GM12878 (cell line): ENCODE measurements at regions not wholly inside any gene's neighbourhood (a gene's known extent, or its start where the extent isn't known, plus 50 kb on each side); places are given as distances from the start of the nearest gene placed in this dataset.

ENCODE experiments used
- ATAC-seq: fragments of 200-7000 bp; cut with Tn5 transposase; 3 replicates; pipeline ENCODE4 v1.9.1; 2020; ENCODE audit warnings: mild to moderate bottlenecking, moderate library complexity
- BruUV-seq: library from RNA; stranded (reverse); fragments of 400-500 nt; replicated peaks from 2 replicates; lab custom pipeline; 2021; lab: Mats Ljungman, UMichigan
- CTCF ChIA-PET: fragments of 300-600 bp; sonication (Branson Sonifier 250); formaldehyde crosslinking; extraction: SDS; loops from one replicate; lab custom pipeline; 2021; ENCODE audit warnings: inconsistent platforms; lab: Yijun Ruan, JAX
- POLR2A ChIA-PET: fragments of 350-600 bp; formaldehyde crosslinking; extraction: SDS; loops from one replicate; lab custom pipeline; 2021; ENCODE audit warnings: inconsistent platforms; lab: Charles Lee
- RAD21 ChIA-PET: fragments of 300-600 bp; sonication (Branson Sonifier 250); formaldehyde crosslinking; loops from one replicate; lab custom pipeline; 2023; ENCODE audit warnings: antibody characterized with exemption; ENCODE audit not compliant: unreplicated experiment; lab: Charles Lee
- SMC1A ChIA-PET: fragments of 300-600 bp; sonication (Branson Sonifier 250); formaldehyde crosslinking; loops from one replicate; lab custom pipeline; 2023; ENCODE audit not compliant: unreplicated experiment, uncharacterized antibody; lab: Charles Lee
- DNase-seq: peaks from one replicate; pipeline ENCODE4 v3.0.0-alpha.2; 2011; ENCODE audit warnings: low read depth, low spot score
- FAIRE-seq: peaks from 3 replicates; lab custom pipeline; 2011; peaks lifted over from hg19 to GRCh38; lab: Jason Lieb, UNC
- H2AFZ ChIP-seq: 2 replicates; pipeline ENCODE4 v1.6.0; 2011; ENCODE audit warnings: low read depth, low read length, control low read depth; ENCODE audit not compliant: control insufficient read depth
- H3K27ac ChIP-seq: 2 replicates; pipeline ENCODE4 v1.5.1; 2011; ENCODE audit warnings: control low read depth; ENCODE audit not compliant: control insufficient read depth, insufficient read depth
- H3K27me3 ChIP-seq, 2 experiments: replicated peaks in 1 of 2; 2 replicates each; pipeline versions ENCODE4 v1.6.0 to v1.6.1; 2011; ENCODE audit warnings: low read length in 1 of 2; ENCODE audit not compliant: control insufficient read depth in 2 of 2, insufficient read depth in 2 of 2
- H3K36me3 ChIP-seq, 2 experiments: 2 replicates each; pipeline ENCODE4 v1.5.1; 2011; ENCODE audit warnings: low read length in 1 of 2; ENCODE audit not compliant: control insufficient read depth in 2 of 2, insufficient read depth in 2 of 2
- H3K4me1 ChIP-seq: 2 replicates; pipeline ENCODE4 v1.6.1; 2011; ENCODE audit warnings: mild to moderate bottlenecking, low read length, moderate library complexity, mixed read lengths; ENCODE audit not compliant: control insufficient read depth, insufficient read depth
- H3K4me2 ChIP-seq: 2 replicates; pipeline ENCODE4 v1.6.0; 2011; ENCODE audit warnings: control low read depth; ENCODE audit not compliant: control insufficient read depth, insufficient read depth
- H3K4me3 ChIP-seq: fragments of 200-600 bp; sonication (generic); 2 replicates; pipeline ENCODE4 v1.5.1; 2016
- H3K79me2 ChIP-seq: 2 replicates; pipeline ENCODE4 v1.6.0; 2011; ENCODE audit warnings: low read length; ENCODE audit not compliant: control insufficient read depth, insufficient read depth
- H3K9ac ChIP-seq: 2 replicates; pipeline ENCODE4 v1.8.0; 2011; ENCODE audit warnings: low read length, control low read depth, mixed read lengths; ENCODE audit not compliant: control insufficient read depth, insufficient read depth
- H3K9me3 ChIP-seq: replicated peaks from 3 replicates; pipeline ENCODE4 v1.5.1; 2011; ENCODE audit warnings: mild to moderate bottlenecking, low read length; ENCODE audit not compliant: control insufficient read depth, insufficient read depth
- H4K20me1 ChIP-seq: 2 replicates; pipeline ENCODE4 v1.6.0; 2011; ENCODE audit not compliant: control insufficient read depth, insufficient read depth
- ESRRA ChIP-seq: IDR thresholded peaks from 2 replicates; pipeline ENCODE4 v1.6.1; 2012; ENCODE audit warnings: mild to moderate bottlenecking, low read length, improper control_type of control experiment
- HDAC6 ChIP-seq: fragments of 200-600 bp; sonication (generic); IDR thresholded peaks from one replicate; pipeline ENCODE4 v1.8.0; 2017; ENCODE audit warnings: antibody characterized with exemption; ENCODE audit not compliant: unreplicated experiment
- JUNB ChIP-seq: IDR thresholded peaks from 2 replicates; pipeline ENCODE4 v1.6.1; 2016; ENCODE audit warnings: antibody characterized with exemption, mild to moderate bottlenecking
- MYB ChIP-seq: fragments of 150-350 bp; IDR thresholded peaks from 2 replicates; pipeline ENCODE4 v1.6.1; 2014; ENCODE audit warnings: mild to moderate bottlenecking, low read depth, low read length, borderline replicate concordance
- POLR2AphosphoS2 ChIP-seq: IDR thresholded peaks from 2 replicates; pipeline ENCODE4 v1.6.1; 2011; ENCODE audit warnings: low read depth, mild to moderate bottlenecking, low read length, improper control_type of control experiment, moderate library complexity
- SIN3A ChIP-seq: IDR thresholded peaks from 2 replicates; pipeline ENCODE4 v1.6.1; 2012; ENCODE audit warnings: low read depth, low read length, improper control_type of control experiment
- SPI1 ChIP-seq: IDR thresholded peaks from 2 replicates; pipeline ENCODE4 v1.6.1; 2011; ENCODE audit warnings: low read depth, mild to moderate bottlenecking, low read length, moderate library complexity, borderline replicate concordance; ENCODE audit not compliant: insufficient read depth
- SREBF1 ChIP-seq: IDR thresholded peaks from 2 replicates; pipeline ENCODE4 v1.6.1; 2012; ENCODE audit warnings: mild to moderate bottlenecking, low read length
- TCF12 ChIP-seq: IDR thresholded peaks from 2 replicates; pipeline ENCODE4 v1.6.1; 2011; ENCODE audit warnings: low read depth, mild to moderate bottlenecking, low read length
- ZZZ3 ChIP-seq: IDR thresholded peaks from 2 replicates; pipeline ENCODE4 v1.6.1; 2011; ENCODE audit warnings: low read depth; ENCODE audit not compliant: control insufficient read depth, insufficient read length
- in situ Hi-C: fragments of 300-500 bp; cut with MboI; formaldehyde crosslinking; loops from 9 replicates; pipeline ENCODE4 v1.14.3; 2018; ENCODE audit warnings: mixed read lengths
- intact Hi-C: fragments of 100-400 bp; cut with micrococcal nuclease; formaldehyde crosslinking; loops from one replicate; pipeline ENCODE4 v1.14.2; 2022; ENCODE audit not compliant: unreplicated experiment
- TF ChIP-seq, protein P1 (sequence below): IDR thresholded peaks from 2 replicates; pipeline ENCODE4 v1.6.1; 2011; ENCODE audit warnings: borderline replicate concordance, low read depth, mild to moderate bottlenecking, moderate library complexity, mixed read lengths, low read length; ENCODE audit not compliant: insufficient read depth; ENCODE audit errors: extremely low read length
- TF ChIP-seq, protein P2 (sequence below): IDR thresholded peaks from 2 replicates; pipeline ENCODE4 v1.6.1; 2011; ENCODE audit warnings: low read depth, mild to moderate bottlenecking, low read length, moderate library complexity, borderline replicate concordance; ENCODE audit errors: extremely low read depth
- TF ChIP-seq, protein P3 (sequence below): fragments of 450-650 bp; IDR thresholded peaks from 2 replicates; pipeline ENCODE4 v1.6.1; 2017; ENCODE audit warnings: mild to moderate bottlenecking
- TF ChIP-seq, protein P4 (sequence below): IDR thresholded peaks from 2 replicates; pipeline ENCODE4 v1.6.1; 2012; ENCODE audit warnings: low read depth, low read length, improper control_type of control experiment

DNA sequence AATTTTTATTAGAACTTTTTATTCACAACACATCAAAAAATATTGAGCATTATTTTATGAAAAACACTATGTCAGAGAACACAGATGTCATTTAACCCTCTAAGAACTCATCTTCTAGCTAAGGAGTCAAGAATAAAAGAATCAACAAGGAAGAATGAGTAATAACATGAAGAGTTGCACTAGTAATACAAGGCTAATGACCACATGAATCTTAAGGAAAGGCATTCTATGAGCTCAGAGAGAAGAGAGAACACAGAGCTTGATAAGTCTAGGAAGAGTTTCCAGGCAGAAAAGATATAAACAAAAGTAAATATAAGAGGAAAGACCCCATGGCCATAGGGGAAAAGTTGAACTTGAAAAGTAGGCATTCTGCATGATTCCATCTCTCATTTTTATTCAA is 166.5 kb downstream of the MAIP1 start:
- H4K20me1 ChIP-seq, result no peaks in the 10 kb centered on the region
- no TSS peak for BruUV-seq
- no peaks in the 10 kb centered on the region for H3K79me2 ChIP-seq
- ChIA-PET CTCF (no interaction called here), POLR2A (no interaction called here), RAD21 (no interaction called here), SMC1A (no interaction called here)
- ATAC-seq, result no peak
- TF ChIP-seq, protein P1, sequence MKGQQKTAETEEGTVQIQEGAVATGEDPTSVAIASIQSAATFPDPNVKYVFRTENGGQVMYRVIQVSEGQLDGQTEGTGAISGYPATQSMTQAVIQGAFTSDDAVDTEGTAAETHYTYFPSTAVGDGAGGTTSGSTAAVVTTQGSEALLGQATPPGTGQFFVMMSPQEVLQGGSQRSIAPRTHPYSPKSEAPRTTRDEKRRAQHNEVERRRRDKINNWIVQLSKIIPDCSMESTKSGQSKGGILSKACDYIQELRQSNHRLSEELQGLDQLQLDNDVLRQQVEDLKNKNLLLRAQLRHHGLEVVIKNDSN, result no peak
- TF ChIP-seq POLR2AphosphoS2, result no peak
- TF ChIP-seq SREBF1, result no peak
- no peak for TF ChIP-seq SIN3A
- no peaks in the 10 kb centered on the region for H3K27me3 ChIP-seq
- no peak overlapping the region for H3K4me3 ChIP-seq
- H3K36me3 ChIP-seq, result no peaks in the 10 kb centered on the region
- in situ Hi-C loops (no loop called here), intact Hi-C loops (no loop called here)
- H3K4me1 ChIP-seq, result no peaks in the 10 kb centered on the region
- no peak overlapping the region for H2AFZ ChIP-seq
- H3K9me3 ChIP-seq, result no peaks in the 10 kb centered on the region; the same call in 2 of the 3 replicates
- H3K4me2 ChIP-seq, result no peak overlapping the region
- no peak for FAIRE-seq
- H3K9ac ChIP-seq, result no peak overlapping the region
- H3K27ac ChIP-seq, result no peak overlapping the region
- DNase-seq, result no peak

DNA sequence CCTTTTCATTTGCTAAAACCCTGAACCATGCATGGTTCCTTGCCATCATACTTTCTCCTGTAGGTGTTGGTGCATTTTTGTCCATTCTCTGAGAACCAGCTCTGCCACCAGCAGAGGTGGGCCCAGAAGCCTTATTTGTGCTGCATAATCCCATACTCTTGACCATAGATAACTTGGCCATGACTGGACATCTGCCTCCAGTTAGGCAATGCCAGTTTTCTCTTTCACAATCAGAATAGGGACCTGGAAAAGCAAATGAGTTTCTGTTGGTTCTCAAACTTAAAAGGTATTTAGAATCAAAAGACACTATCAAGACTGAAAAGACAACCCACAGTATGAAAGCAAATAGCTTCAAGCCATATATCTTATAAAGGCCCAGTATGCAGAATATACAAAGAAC is 167.3 kb downstream of the MAIP1 start:
- Histone ChIP-seq H3K9me3 (no peaks in the 10 kb centered on the region; the same call in 2 of the 3 replicates), H3K9ac (no peak overlapping the region), H3K36me3 (no peaks in the 10 kb centered on the region), H3K4me3 (no peak overlapping the region), H3K79me2 (no peaks in the 10 kb centered on the region), H3K27ac (no peak overlapping the region), H3K27me3 (no peaks in the 10 kb centered on the region), H4K20me1 (no peaks in the 10 kb centered on the region), H3K4me1 (no peaks in the 10 kb centered on the region), H3K4me2 (no peak overlapping the region), H2AFZ (no peak overlapping the region)
- CTCF ChIA-PET, result no interaction called here
- POLR2A ChIA-PET, result no interaction called here
- ATAC-seq, result no peak
- no peak for FAIRE-seq
- intact Hi-C loops, result no loop called here
- RAD21 ChIA-PET, result no interaction called here
- in situ Hi-C loops, result no loop called here
- BruUV-seq, result no TSS peak
- SMC1A ChIA-PET, result no interaction called here
- DNase-seq, result no peak
- TF ChIP-seq ESRRA (no peak), ZZZ3 (no peak), JUNB (no peak), MYB (no peak), HDAC6 (no peak), TCF12 (no peak), SPI1 (no peak)
- TF ChIP-seq, protein P2, sequence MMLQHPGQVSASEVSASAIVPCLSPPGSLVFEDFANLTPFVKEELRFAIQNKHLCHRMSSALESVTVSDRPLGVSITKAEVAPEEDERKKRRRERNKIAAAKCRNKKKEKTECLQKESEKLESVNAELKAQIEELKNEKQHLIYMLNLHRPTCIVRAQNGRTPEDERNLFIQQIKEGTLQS, result no peak
- TF ChIP-seq, protein P3, sequence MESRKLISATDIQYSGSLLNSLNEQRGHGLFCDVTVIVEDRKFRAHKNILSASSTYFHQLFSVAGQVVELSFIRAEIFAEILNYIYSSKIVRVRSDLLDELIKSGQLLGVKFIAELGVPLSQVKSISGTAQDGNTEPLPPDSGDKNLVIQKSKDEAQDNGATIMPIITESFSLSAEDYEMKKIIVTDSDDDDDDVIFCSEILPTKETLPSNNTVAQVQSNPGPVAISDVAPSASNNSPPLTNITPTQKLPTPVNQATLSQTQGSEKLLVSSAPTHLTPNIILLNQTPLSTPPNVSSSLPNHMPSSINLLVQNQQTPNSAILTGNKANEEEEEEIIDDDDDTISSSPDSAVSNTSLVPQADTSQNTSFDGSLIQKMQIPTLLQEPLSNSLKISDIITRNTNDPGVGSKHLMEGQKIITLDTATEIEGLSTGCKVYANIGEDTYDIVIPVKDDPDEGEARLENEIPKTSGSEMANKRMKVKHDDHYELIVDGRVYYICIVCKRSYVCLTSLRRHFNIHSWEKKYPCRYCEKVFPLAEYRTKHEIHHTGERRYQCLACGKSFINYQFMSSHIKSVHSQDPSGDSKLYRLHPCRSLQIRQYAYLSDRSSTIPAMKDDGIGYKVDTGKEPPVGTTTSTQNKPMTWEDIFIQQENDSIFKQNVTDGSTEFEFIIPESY, result no peak
- TF ChIP-seq, protein P4, sequence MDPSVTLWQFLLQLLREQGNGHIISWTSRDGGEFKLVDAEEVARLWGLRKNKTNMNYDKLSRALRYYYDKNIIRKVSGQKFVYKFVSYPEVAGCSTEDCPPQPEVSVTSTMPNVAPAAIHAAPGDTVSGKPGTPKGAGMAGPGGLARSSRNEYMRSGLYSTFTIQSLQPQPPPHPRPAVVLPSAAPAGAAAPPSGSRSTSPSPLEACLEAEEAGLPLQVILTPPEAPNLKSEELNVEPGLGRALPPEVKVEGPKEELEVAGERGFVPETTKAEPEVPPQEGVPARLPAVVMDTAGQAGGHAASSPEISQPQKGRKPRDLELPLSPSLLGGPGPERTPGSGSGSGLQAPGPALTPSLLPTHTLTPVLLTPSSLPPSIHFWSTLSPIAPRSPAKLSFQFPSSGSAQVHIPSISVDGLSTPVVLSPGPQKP, result no peak
